ENCODE measurements at regions not wholly inside any gene's neighbourhood (a gene's known extent, or its start where the extent isn't known, plus 50 kb on each side); places are given as distances from the start of the nearest gene placed in this dataset.
A peak's percentile ranks its signal among the peaks of the same experiment; 100 is the strongest.

- DNase-seq (ENCODE audit: low spot score): no peak
- in situ Hi-C loops (cut with MboI; ENCODE audit: low sequenced_read_pairs, unreplicated experiment): no loop called here
- TF ChIP-seq, protein P1, sequence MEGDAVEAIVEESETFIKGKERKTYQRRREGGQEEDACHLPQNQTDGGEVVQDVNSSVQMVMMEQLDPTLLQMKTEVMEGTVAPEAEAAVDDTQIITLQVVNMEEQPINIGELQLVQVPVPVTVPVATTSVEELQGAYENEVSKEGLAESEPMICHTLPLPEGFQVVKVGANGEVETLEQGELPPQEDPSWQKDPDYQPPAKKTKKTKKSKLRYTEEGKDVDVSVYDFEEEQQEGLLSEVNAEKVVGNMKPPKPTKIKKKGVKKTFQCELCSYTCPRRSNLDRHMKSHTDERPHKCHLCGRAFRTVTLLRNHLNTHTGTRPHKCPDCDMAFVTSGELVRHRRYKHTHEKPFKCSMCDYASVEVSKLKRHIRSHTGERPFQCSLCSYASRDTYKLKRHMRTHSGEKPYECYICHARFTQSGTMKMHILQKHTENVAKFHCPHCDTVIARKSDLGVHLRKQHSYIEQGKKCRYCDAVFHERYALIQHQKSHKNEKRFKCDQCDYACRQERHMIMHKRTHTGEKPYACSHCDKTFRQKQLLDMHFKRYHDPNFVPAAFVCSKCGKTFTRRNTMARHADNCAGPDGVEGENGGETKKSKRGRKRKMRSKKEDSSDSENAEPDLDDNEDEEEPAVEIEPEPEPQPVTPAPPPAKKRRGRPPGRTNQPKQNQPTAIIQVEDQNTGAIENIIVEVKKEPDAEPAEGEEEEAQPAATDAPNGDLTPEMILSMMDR (IDR thresholded peaks at IDR 0.05; ENCODE audit: borderline replicate concordance, control extremely low read depth, extremely low read depth, insufficient read depth, missing control alignments): no peak
Measured at GRCh38 chr9:135340143-135340655, 139.4 kb upstream of the PPP1R26 start.

DNA sequence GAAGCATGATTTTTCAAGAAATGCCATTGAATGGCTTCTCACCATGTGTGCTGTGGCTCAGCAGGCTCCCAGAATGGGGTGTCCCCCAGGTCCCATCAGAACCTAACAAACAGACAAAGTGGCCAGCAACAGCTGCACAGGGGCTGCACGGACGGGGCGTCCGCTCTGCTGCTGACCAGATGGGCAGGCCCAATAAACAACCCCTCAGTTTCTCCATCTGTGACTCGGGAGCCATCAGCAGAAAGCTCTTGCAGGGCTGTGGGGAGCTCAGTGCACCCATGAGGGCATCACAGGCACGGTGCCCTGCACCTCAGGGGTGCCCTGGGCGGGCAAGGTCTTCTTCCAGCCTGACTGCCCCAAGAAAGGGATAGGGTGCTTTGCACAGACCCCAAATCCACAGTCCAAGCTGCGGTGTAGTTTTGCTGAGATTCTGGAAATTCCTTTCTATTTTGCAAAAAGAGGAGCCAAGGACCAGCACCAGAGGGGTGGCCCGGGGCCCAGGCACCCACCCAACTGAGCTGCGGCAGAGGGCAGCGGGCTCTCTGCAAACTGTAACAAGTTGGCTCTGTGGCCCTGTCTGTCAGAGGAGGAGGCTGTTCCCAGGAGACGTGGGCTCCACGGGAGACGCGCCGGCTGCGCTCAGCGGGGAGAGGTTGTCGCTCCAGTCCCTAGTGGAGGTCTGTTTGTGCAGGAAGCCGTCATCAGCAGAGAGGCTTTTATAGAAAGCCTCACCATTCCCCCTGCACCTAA lies 138.7 kb upstream of the PPP1R26 start:
- in situ Hi-C loops (cut with MboI; ENCODE audit: low sequenced_read_pairs, unreplicated experiment): no loop called here
- TF ChIP-seq, protein P1 (IDR thresholded peaks at IDR 0.05; ENCODE audit: borderline replicate concordance, control extremely low read depth, extremely low read depth, insufficient read depth, missing control alignments): no peak
- no peak for DNase-seq (ENCODE audit: low spot score)

GRCh38 chr9:135341612-135342169 lies 137.9 kb upstream of the PPP1R26 start:
- DNase-seq (ENCODE audit: low spot score): no peak
- TF ChIP-seq, protein P1 (IDR thresholded peaks at IDR 0.05; ENCODE audit: borderline replicate concordance, control extremely low read depth, extremely low read depth, insufficient read depth, missing control alignments): no peak
- in situ Hi-C loops (cut with MboI; ENCODE audit: low sequenced_read_pairs, unreplicated experiment): no loop called here

DNA sequence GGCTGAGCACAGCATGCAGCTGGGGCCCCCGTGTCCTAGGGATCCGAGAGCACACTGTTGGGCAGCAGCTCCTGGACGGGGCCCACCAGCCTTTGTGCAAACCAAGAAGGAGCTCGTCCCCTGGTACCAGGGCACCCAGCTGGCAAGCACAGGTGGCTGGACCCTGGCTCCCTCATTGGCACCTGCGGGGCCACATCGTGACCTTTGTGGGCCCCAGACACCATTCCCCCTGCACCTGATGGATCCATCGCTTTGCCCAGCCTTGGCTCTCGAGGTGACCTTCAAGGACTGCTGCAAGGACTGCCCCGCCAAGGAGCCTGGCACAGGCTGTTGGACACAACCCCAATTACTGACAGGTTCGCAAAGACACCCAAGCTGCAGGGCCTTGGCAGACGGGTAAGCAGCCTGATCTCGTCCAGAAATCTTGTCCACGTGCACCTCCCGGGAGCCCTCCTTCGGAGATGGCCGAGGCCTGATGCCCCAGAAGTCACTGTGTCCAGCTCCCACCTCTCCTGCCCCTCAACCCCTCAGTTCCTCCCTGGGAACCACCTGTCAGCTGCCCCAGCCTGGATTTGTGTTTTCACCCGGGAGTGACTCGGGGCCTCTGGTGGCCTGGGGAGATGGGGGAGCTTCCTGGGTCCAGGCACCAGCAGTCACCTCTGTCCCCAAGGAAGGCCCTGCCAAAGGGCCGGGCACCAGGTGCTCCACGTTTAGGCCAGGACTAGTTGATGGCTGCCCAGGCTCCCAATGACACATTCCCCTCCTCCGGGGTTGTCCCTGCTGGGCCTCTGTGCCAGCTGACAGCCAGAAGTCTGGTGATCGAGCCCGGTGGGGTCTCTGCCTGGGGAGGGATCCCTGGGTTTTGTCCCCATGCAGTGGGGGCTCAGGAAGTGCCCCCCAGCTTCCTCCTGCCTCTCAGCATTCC lies 137.1 kb upstream of the PPP1R26 start:
- no peak for DNase-seq (ENCODE audit: low spot score)
- TF ChIP-seq, protein P1 (IDR thresholded peaks at IDR 0.05; ENCODE audit: borderline replicate concordance, control extremely low read depth, extremely low read depth, insufficient read depth, missing control alignments): no peak

GRCh38 chr9:135343136-135343535 lies 136.4 kb upstream of the PPP1R26 start:
- no peak for DNase-seq (ENCODE audit: low spot score)
- in situ Hi-C loops (cut with MboI; ENCODE audit: low sequenced_read_pairs, unreplicated experiment): no loop called here
- TF ChIP-seq, protein P1 (IDR thresholded peaks at IDR 0.05; ENCODE audit: borderline replicate concordance, control extremely low read depth, extremely low read depth, insufficient read depth, missing control alignments): no peak

More for the DNA sequence above, 137.1 kb upstream of the PPP1R26 start:
- in situ Hi-C loops (cut with MboI; ENCODE audit: low sequenced_read_pairs, unreplicated experiment): no loop called here

DNA sequence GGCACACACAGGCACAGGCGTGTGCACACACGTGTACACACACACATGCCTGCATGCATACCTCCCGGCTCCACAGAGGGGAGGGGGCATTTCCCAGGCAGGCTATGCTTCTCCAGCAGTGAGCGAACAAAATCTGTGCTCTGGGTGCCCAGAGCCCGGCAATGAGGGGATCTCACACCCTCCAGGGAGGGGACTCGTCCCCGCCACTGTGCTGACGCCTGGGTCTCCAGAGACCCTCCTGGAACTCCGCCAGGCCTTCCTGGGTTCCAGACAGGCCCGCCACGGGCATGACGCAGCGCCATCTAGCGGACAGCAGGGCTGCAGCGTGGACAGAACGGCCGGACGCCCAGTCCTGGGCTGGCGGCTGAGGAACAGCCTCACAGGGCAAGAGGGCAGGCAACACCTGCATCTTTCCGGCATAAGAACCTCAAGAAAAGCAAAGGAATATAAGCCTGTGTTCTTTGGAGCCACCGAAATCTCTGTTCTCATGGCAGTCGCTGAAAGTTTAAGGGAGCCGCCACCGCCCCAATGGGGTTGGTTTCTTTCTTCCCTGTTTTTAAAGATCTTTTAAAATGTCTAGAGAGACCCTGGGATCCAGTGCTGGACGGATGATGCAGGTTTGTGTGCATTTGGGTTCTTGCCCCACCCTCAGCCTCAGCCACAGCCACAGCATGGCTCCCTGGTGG lies 135.6 kb upstream of the PPP1R26 start:
- in situ Hi-C loops (cut with MboI; ENCODE audit: low sequenced_read_pairs, unreplicated experiment): no loop called here
- TF ChIP-seq, protein P1 (IDR thresholded peaks at IDR 0.05; ENCODE audit: borderline replicate concordance, control extremely low read depth, extremely low read depth, insufficient read depth, missing control alignments): peak; percentile 91
- peak; percentile 88 for DNase-seq (ENCODE audit: low spot score)

All from GM13976 (cell line).